H1 (cell line): ENCODE measurements at regions not wholly inside any gene's neighbourhood (a gene's known extent, or its start where the extent isn't known, plus 50 kb on each side); places are given as distances from the start of the nearest gene placed in this dataset.

Experiments
- CTCF ChIA-PET: fragments of 300-600 bp; sonication (Branson Sonifier 250); formaldehyde crosslinking; loops from one replicate; lab custom pipeline; 2021; ENCODE audit not compliant: partially characterized antibody; lab: Charles Lee
- POLR2A ChIA-PET: fragments of 300-600 bp; sonication (Branson Sonifier 250); formaldehyde crosslinking; loops from one replicate; lab custom pipeline; 2021; ENCODE audit warnings: inconsistent platforms; ENCODE audit not compliant: partially characterized antibody; lab: Charles Lee
- DNase-seq, 2 experiments: peaks; one replicate each; pipeline versions ENCODE4 v3.0.0 to v3.0.0-alpha.2; 2010 to 2022; ENCODE audit warnings: low spot score in 2 of 2, low read depth in 1 of 2, mixed read lengths in 1 of 2
- FAIRE-seq: peaks from 2 replicates; lab custom pipeline; 2011; peaks lifted over from hg19 to GRCh38; lab: Jason Lieb, UNC
- H2AFZ ChIP-seq: 2 replicates; pipeline ENCODE4 v1.8.1; 2012; ENCODE audit warnings: low read length, inconsistent platforms
- H2AK5ac ChIP-seq: 2 replicates; pipeline ENCODE4 v1.6.1; 2013; ENCODE audit warnings: low read depth, low read length
- H2BK120ac ChIP-seq: replicated peaks from 2 replicates; pipeline ENCODE3; 2013; ENCODE audit warnings: low read depth, low read length, inconsistent platforms
- H2BK12ac ChIP-seq: 2 replicates; pipeline ENCODE4 v1.6.1; 2013; ENCODE audit warnings: low read depth, low read length
- H2BK15ac ChIP-seq: 2 replicates; pipeline ENCODE4 v1.6.1; 2013; ENCODE audit warnings: low read length
- H2BK20ac ChIP-seq: 2 replicates; pipeline ENCODE4 v1.6.1; 2013; ENCODE audit warnings: low read length
- H2BK5ac ChIP-seq: 2 replicates; pipeline ENCODE4 v1.6.1; 2013; ENCODE audit warnings: low read depth, low read length
- H3K14ac ChIP-seq: 2 replicates; pipeline ENCODE4 v1.6.1; 2013; ENCODE audit warnings: inconsistent platforms; ENCODE audit not compliant: insufficient read length
- H3K18ac ChIP-seq: 2 replicates; pipeline ENCODE4 v1.6.1; 2013; ENCODE audit warnings: low read length; ENCODE audit errors: extremely low read depth
- H3K23ac ChIP-seq: 2 replicates; pipeline ENCODE4 v1.6.1; 2013; ENCODE audit warnings: inconsistent platforms; ENCODE audit not compliant: insufficient read length
- H3K23me2 ChIP-seq: 2 replicates; pipeline ENCODE4 v1.6.1; 2013; ENCODE audit warnings: low read depth, low read length
- H3K27ac ChIP-seq: 2 replicates; pipeline ENCODE4 v1.6.1; 2011; ENCODE audit warnings: low read depth, low read length, inconsistent platforms
- H3K27me3 ChIP-seq, 4 experiments: replicated peaks in 1 of 4; 1 replicate in 1 of 4; 2 replicates in 3 of 4; pipeline versions ENCODE4 v1.6.1 to v1.8.1; 2011 to 2013; ENCODE audit warnings: low read length in 3 of 4, mild to moderate bottlenecking in 3 of 4, inconsistent platforms in 2 of 4, mixed read lengths in 2 of 4, moderate library complexity in 1 of 4; ENCODE audit not compliant: control insufficient read depth in 3 of 4, insufficient read depth in 3 of 4; ENCODE audit errors: extremely low read depth in 1 of 4
- H3K36me3 ChIP-seq, 4 experiments: 2 replicates each; pipeline versions ENCODE4 v1.6.1 to v1.8.1; 2011 to 2013; ENCODE audit warnings: mild to moderate bottlenecking in 4 of 4, low read length in 3 of 4, moderate library complexity in 2 of 4, control low read depth in 1 of 4, inconsistent platforms in 1 of 4; ENCODE audit not compliant: insufficient read depth in 4 of 4, control insufficient read depth in 2 of 4
- H3K4ac ChIP-seq: replicated peaks from 2 replicates; pipeline ENCODE3; 2013; ENCODE audit warnings: low read length, low read depth, mixed read lengths, inconsistent platforms; ENCODE audit not compliant: insufficient read length
- H3K4me1 ChIP-seq, 4 experiments: replicated peaks in 1 of 4; 1 replicate in 1 of 4; 2 replicates in 3 of 4; pipeline versions ENCODE4 v1.6.1 to v1.8.1; 2011 to 2013; ENCODE audit warnings: low read length in 3 of 4, inconsistent platforms in 2 of 4, mixed read lengths in 1 of 4; ENCODE audit not compliant: insufficient read depth in 4 of 4, control insufficient read depth in 3 of 4
- H3K4me2 ChIP-seq, 2 experiments: 2 replicates each; pipeline versions ENCODE4 v1.6.1 to v1.8.1; 2011 to 2013; ENCODE audit warnings: low read depth in 2 of 2, low read length in 2 of 2, control low read depth in 1 of 2, inconsistent platforms in 1 of 2, mild to moderate bottlenecking in 1 of 2; ENCODE audit not compliant: insufficient read depth in 1 of 2
- H3K4me3 ChIP-seq, 4 experiments: fragments of 200-600, 300-600 bp in 1 of 4; sonication (generic), shearing (Covaris generic), sonication (Bioruptor Twin) in 1 of 4; 2 replicates each; pipeline versions ENCODE4 v1.5.1 to v1.8.1; 2011 to 2016; ENCODE audit warnings: low read length in 4 of 4, low read depth in 3 of 4, control low read depth in 2 of 4, inconsistent platforms in 2 of 4, mild to moderate bottlenecking in 2 of 4, mixed read lengths in 1 of 4, moderate library complexity in 1 of 4; ENCODE audit not compliant: insufficient read depth in 2 of 4; ENCODE audit errors: extremely low read depth in 1 of 4
- H3K56ac ChIP-seq: replicated peaks from 2 replicates; pipeline ENCODE3; 2013; ENCODE audit warnings: low read depth, mild to moderate bottlenecking, mixed read lengths, low read length, inconsistent platforms; ENCODE audit not compliant: insufficient read length
- H3K79me1 ChIP-seq: 2 replicates; pipeline ENCODE4 v1.6.1; 2013; ENCODE audit warnings: low read depth, low read length, control low read depth
- H3K79me2 ChIP-seq, 2 experiments: 2 replicates each; pipeline versions ENCODE4 v1.6.1 to v1.8.1; 2012 to 2013; ENCODE audit warnings: low read length in 2 of 2, mild to moderate bottlenecking in 2 of 2, inconsistent platforms in 1 of 2; ENCODE audit not compliant: insufficient read depth in 2 of 2, control insufficient read depth in 1 of 2
- H3K9ac ChIP-seq, 4 experiments: replicated peaks in 1 of 4; 1 replicate in 1 of 4; 2 replicates in 3 of 4; pipeline versions ENCODE4 v1.6.1 to v1.8.1; 2011 to 2013; ENCODE audit warnings: low read depth in 3 of 4, low read length in 3 of 4, control low read depth in 2 of 4, mild to moderate bottlenecking in 2 of 4, moderate library complexity in 2 of 4, inconsistent platforms in 1 of 4; ENCODE audit errors: extremely low read depth in 1 of 4
- H3K9me3 ChIP-seq, 2 experiments: 2 replicates each; pipeline versions ENCODE4 v1.6.1 to v1.8.1; 2012 to 2013; ENCODE audit warnings: mild to moderate bottlenecking in 2 of 2, moderate library complexity in 2 of 2, control low read depth in 1 of 2, inconsistent platforms in 1 of 2, low read depth in 1 of 2, low read length in 1 of 2, mixed read lengths in 1 of 2; ENCODE audit not compliant: insufficient read depth in 2 of 2
- H4K20me1 ChIP-seq, 2 experiments: replicated peaks in 1 of 2; 2 replicates each; pipeline versions ENCODE3 to v1.8.1; 2011 to 2013; ENCODE audit warnings: inconsistent platforms in 2 of 2, low read length in 2 of 2, mild to moderate bottlenecking in 1 of 2; ENCODE audit not compliant: insufficient read depth in 2 of 2, control insufficient read depth in 1 of 2
- H4K5ac ChIP-seq: 2 replicates; pipeline ENCODE4 v1.6.1; 2013; ENCODE audit warnings: low read length, low read depth, mixed read lengths, inconsistent platforms; ENCODE audit not compliant: insufficient read length
- H4K8ac ChIP-seq: 2 replicates; pipeline ENCODE4 v1.8.0; 2013; ENCODE audit warnings: mild to moderate bottlenecking, moderate library complexity, low read length, inconsistent platforms; ENCODE audit not compliant: insufficient read depth; ENCODE audit errors: extremely low read depth
- H4K91ac ChIP-seq: replicated peaks from 2 replicates; pipeline ENCODE3; 2013; ENCODE audit warnings: low read length, mixed read lengths, inconsistent platforms; ENCODE audit not compliant: insufficient read length
- CREB1 ChIP-seq: IDR thresholded peaks from 2 replicates; pipeline ENCODE4 v1.6.1; 2012; ENCODE audit warnings: inconsistent platforms
- CTCF ChIP-seq, 3 experiments: IDR thresholded peaks; 1 replicate in 2 of 3; 2 replicates in 1 of 3; pipeline versions ENCODE4 v1.5.1 to v1.6.1; 2011; ENCODE audit warnings: low read length in 3 of 3, mild to moderate bottlenecking in 3 of 3, inconsistent platforms in 2 of 3, low read depth in 1 of 3, moderate library complexity in 1 of 3; ENCODE audit not compliant: insufficient read depth in 1 of 3; ENCODE audit errors: control extremely low read depth in 1 of 3
- KDM4A ChIP-seq: IDR thresholded peaks from one replicate; pipeline ENCODE4 v1.7.1; 2012; ENCODE audit warnings: low read depth, mild to moderate bottlenecking, moderate library complexity, low read length, inconsistent platforms; ENCODE audit not compliant: severe bottlenecking
- KDM5A ChIP-seq: fragments of 200-600 bp; IDR thresholded peaks from 2 replicates; pipeline ENCODE4 v1.7.1; 2012; ENCODE audit warnings: mild to moderate bottlenecking, low read length, inconsistent platforms, mixed read lengths
- RBBP5 ChIP-seq: IDR thresholded peaks from 2 replicates; pipeline ENCODE4 v1.7.1; 2012; ENCODE audit warnings: low read depth, mild to moderate bottlenecking, inconsistent platforms, low read length, moderate library complexity, borderline replicate concordance
- SAP30 ChIP-seq: fragments of 300-600 bp; sonication (generic); IDR thresholded peaks from 2 replicates; pipeline ENCODE4 v1.7.1; 2012; ENCODE audit warnings: low read length, moderate library complexity, mild to moderate bottlenecking, inconsistent platforms; ENCODE audit not compliant: insufficient read depth, insufficient replicate concordance
- whole genome bisulfite sequencing, 2 experiments: shearing (Covaris generic) in 1 of 2; methylation state at CpG; one replicate each; pipeline versions ENCODE4 v1.1.6 to v1.1.7; 2013 to 2015; ENCODE audit warnings: low lambda C conversion rate in 2 of 2, mixed read lengths in 2 of 2, inconsistent platforms in 1 of 2, low coverage in 1 of 2, missing lambda C conversion rate in 1 of 2; ENCODE audit not compliant: insufficient replicate concordance in 2 of 2, insufficient coverage in 1 of 2, insufficient read length in 1 of 2; ENCODE audit errors: extremely low coverage in 1 of 2, missing lambda C conversion rate in 1 of 2; 5-methylcytosine and 5-hydroxymethylcytosine counted together

DNA sequence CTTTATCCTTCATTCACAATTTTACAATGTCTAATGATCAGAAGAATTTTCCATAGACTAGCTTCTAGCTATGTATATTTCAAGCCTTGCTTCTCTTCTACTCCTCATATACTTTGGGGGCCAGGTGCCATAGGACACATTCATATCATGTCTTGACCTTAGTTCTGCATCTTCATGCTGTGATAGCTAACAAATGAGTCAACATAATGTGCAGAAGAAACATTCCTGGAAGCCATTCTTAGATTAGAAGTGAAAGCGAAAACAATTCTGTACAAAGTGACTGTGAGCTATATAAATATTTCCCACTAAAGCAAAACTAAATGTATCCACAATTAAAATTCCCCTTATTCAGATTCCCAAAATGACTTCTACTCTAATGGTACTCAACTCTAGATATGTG is 320.2 kb upstream of the NREP start:
- WGBS, 2 experiments: 89% methylated on average over 1 of the region's 1 CpG; no CpG with 5 or more reads in 1 of the 2 experiments
- CTCF ChIA-PET: interaction anchor here (1.0 kb wide), 1 partner anchor 112 kb away, joined by 3 read pairs; no protein-coding TSS in a partner anchor

More for the DNA sequence above, 320.2 kb upstream of the NREP start:
- H3K36me3 ChIP-seq: no peaks in the 10 kb centered on the region
- no peak overlapping the region for H2BK5ac ChIP-seq
- no peak overlapping the region for H4K91ac ChIP-seq
- no peak overlapping the region for H2AK5ac ChIP-seq
- no peaks in the 10 kb centered on the region for H3K9me3 ChIP-seq
- no peak overlapping the region for H3K9ac ChIP-seq
- no peak overlapping the region for H3K27ac ChIP-seq
- no peaks in the 10 kb centered on the region for H3K79me1 ChIP-seq
- DNase-seq (no peak), FAIRE-seq (no peak)
- no peaks in the 10 kb centered on the region for H3K4me1 ChIP-seq
- no peak overlapping the region for H3K4me3 ChIP-seq
- no peak overlapping the region for H4K8ac ChIP-seq
- H3K56ac ChIP-seq: no peak overlapping the region
- no peak overlapping the region for H3K4ac ChIP-seq
- H3K23me2 ChIP-seq: no peaks in the 10 kb centered on the region
- no peak overlapping the region for H2BK12ac ChIP-seq
- H2AFZ ChIP-seq: no peak overlapping the region
- H3K4me2 ChIP-seq: no peak overlapping the region
- no peaks in the 10 kb centered on the region for H3K79me2 ChIP-seq
- no peak overlapping the region for H3K18ac ChIP-seq
- H2BK120ac ChIP-seq: no peak overlapping the region
- no peak for TF ChIP-seq CTCF (IDR thresholded peaks at IDR 0.05; ENCODE audit: control extremely low read depth in 1 of 3, insufficient read depth in 1 of 3, low read depth in 1 of 3, low read length in 3 of 3)
- TF ChIP-seq RBBP5: no peak
- TF ChIP-seq KDM4A: no peak
- no peak for TF ChIP-seq KDM5A
- TF ChIP-seq SAP30: no peak
- TF ChIP-seq CREB1: no peak
- H2BK15ac ChIP-seq: no peak overlapping the region
- H3K14ac ChIP-seq: no peak overlapping the region
- no peak overlapping the region for H4K5ac ChIP-seq
- no peaks in the 10 kb centered on the region for H4K20me1 ChIP-seq
- no peaks in the 10 kb centered on the region for H3K27me3 ChIP-seq
- no peak overlapping the region for H2BK20ac ChIP-seq
- POLR2A ChIA-PET: no interaction called here
- H3K23ac ChIP-seq: no peak overlapping the region
